T-helper 2 cell treated with Interferon-gamma antibody and Interleukin-4, amounts not matched to agents 100 ng/mL and 5 ng/mL, for 36 hours (primary cell): ENCODE measurements at regions not wholly inside any gene's neighbourhood (a gene's known extent, or its start where the extent isn't known, plus 50 kb on each side); places are given as distances from the start of the nearest gene placed in this dataset.

Source experiments
- intact Hi-C: fragments of 100-400 bp; cut with micrococcal nuclease; formaldehyde crosslinking; loops from one replicate; pipeline ENCODE4 v1.15.1; 2023

DNA sequence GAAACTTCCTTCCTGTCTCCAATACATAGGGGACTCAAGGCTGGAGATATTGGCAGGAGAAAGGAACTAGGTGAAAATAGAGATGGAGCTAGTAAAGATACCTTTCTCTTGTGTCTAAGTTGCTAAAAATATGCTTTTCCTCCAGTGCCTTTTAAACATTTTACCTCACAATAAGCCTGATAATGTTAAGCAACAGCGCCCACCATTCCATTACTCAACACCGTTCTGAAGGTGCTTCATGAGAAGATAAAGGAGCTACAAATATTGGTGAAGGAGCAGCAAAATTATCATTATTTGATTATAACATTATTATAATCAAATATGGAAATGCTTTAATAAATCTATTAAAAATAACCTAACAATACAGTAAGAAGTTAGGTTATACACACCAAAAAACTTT lies 83.6 kb upstream of the BARX2 start:
- intact Hi-C loops = no loop called here

DNA sequence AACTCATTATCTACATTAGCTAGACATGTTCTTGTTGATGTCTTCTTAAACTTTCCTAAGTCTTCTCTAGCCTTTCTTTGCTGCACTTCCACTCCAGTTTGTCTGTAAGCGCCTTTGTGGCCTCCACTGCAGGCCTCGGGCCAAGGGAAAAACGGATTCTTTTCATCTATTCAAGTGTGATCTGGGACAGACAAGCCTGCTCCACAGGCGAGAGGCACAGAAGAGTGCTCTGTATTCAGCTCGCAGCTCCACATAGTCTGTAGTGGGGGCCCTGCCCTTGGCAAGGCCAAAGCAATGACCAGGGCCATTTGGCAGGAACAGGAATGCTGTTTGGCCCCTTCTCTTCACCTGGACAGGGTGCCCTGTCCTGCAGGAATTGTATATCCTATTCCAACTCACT lies 84.1 kb upstream of the BARX2 start:
- intact Hi-C loops = no loop called here

DNA sequence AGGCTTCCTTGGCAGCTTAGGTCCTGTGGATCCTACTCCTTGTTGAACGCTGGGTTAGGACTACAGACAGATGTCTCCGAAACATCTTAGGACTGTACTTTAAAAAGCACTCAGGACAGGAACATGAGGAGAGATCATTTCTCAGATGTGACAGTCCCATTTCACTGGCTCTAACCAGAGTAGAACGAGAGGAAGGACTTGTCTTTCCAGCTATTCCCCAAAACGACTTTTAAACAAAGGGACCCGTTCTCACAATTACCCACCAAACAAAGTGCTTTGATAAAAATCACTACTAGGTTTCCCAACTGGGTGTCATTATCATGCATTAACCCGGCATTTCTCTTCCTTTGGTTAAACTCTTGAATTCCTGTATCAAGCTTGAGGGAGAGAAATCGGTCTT lies 84.7 kb upstream of the BARX2 start:
- intact Hi-C loops = no loop called here

DNA sequence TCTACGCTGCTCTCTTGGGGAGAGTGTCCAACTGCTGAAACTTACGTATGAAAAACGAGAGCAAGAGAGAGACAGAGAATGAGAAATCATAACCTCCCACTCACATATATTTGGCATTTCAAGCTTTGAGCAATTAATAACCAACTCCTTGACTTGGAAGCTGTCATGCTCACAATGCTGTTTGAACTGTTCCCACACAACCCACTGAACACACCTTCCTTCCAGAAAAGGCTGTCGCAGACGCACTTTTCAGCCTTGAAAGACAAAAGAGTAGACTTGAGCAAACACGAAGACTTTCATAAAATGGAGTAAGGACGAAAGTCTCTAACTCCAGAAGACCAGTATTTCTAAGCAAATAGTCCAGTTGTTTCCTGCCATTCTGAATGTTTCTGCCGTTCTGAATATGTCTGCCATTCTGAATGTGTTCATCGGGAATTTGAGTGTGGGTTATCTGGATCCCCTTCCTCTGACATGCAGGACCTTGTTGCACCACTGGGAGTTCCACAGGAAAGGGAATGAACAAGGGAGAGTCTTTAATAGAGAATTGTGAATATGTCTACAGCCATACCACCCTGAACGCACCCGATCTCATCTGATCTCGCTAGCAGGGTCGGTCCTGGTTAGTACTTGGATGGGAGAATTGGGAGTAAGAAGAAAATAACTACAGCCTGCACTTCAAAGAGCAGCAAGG lies 86.2 kb upstream of the BARX2 start:
- intact Hi-C loops = no loop called here

DNA sequence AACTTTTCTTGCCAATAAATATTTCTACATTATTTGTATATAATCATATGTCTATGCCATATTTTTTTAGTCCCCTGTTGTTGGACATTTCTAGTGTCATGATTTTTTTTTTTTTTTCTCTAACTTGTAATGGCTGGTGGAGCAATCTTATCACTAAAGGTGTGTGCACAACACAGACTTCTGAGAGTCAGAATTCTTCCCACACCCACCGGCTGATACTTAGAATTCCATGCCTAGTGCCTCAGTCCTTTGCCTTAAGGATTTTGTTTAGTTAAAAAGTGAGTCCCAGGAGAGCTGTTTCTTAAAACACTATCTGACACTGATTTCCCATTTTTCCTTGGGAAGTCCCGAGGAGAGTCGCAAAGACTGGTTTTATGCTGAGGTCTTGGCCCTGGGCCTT lies 87.7 kb upstream of the BARX2 start:
- intact Hi-C loops = no loop called here

DNA sequence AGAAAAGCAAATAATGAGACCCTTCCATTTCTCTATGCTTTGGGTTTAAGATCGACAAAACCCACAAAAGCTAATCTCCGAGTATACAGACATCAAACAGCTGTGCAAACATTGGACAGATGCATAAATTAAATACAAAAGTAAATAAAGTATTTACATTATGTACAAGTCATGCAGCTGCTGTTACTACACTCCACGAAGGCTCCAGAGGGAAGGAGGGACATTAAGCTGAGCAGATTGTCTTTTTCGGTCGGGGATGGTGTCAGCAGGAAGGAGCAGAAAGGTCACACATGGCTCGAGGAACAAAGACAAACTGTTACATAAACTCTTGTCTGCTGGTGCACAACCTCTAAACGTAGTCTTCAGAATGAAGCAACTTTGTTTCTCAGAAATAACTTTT lies 88.8 kb upstream of the BARX2 start:
- intact Hi-C loops = no loop called here

DNA sequence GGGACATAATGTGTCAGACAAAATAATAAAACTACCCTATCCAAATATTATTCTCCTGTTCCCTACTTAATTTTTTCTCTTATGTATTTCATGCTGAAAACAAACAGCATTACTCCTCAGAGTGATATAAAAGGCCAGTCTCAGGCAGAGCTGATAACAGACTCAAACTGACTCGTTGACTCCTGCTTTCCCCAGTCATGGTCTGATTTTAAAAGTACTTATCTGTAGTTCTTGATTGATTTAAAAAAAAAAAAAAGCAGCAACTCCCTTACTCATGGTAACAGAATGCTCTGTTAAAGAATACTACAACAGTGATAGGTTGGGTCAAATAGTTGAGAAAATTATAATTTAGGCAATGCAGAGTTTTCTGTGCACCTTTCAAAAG lies 90.3 kb upstream of the BARX2 start:
- intact Hi-C loops = no loop called here

DNA sequence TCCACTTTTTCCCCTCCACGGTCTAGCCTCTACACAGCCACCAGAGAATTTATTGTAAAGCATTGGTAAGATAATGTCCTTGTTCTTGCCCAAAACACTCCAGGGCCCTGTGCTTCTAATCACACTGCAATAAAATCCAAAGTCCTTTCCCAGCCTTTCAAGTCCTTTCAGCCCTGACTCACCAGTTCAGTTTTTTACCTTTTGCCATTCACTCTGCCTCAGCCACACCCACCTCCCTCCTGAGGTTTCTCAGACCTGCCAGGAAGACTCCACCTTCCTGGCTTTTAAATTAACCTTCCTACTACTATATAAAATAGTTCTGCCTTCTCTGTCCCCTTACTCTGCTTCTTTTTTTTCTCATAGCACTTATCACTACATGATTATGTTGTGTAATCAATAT lies 91.0 kb upstream of the ARHGAP32 start:
- intact Hi-C loops = loop anchor here (5.0 kb wide), 1 partner anchor 1034 kb away; no protein-coding TSS in a partner anchor

DNA sequence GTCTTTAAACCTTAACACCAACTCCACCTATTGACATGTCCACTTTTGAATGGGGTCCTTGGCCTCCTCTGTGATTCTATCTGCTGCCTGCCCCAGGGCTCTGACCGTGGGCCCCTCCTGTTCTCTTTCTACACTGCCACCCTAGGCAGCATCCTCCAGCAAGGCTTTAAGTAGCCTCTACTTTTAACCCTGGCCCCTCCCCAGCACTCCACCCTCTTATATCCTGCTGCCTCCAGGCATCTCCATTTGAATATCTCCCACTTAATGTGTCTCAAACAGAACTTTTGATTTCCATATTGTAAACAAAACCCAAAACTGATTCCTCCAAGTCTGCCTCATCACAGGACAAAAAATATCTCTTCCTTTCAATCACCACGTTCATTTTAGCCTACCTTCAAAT lies 90.5 kb upstream of the ARHGAP32 start:
- intact Hi-C loops = loop anchor here (5.0 kb wide), 1 partner anchor 1035 kb away; no protein-coding TSS in a partner anchor

DNA sequence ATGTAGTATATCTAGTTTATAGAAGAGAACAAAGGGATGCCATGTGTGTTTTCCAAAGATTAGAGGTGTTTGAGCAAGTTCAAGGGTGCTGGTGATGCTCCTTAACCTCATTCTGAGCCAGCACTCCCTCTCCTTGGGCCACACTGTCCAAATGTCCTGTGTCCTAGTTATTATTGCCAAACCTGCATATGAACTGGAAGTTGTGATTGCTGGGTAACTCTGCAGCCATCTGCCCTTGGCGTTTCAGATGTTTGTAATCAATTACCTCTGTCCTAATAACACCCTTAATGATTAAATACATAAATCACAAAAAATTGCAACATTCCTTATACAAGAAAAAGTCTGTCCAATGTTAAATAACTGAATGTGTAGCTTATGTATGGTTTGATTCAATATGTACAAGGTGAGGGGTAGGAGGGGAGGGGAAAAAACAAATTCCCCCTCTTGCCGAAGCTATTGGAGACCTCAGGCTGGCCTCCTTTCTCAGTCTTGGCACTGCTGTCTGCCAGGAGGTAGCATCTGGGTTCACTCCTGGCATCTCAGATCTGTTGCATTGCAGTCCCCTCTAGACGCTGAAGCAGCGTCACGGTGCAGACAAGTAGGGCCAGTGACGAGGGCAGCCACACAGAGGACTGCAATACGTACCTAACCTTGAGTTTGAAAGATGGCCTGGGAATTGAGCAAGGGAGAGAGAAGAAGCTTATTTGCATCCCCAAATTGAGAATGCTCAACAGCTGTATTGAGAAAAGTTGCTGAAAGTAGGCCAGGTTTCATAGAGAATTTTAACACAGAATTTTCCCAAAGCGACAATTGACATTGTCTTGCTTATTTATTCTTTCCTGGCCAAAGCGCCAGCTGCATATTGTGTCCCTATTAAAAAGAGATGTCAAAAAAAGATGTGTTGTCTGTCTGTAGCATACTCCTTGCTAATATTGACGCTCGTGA lies 89.6 kb upstream of the ARHGAP32 start:
- intact Hi-C loops = loop anchor here (5.0 kb wide), 1 partner anchor 1036 kb away; no protein-coding TSS in a partner anchor

DNA sequence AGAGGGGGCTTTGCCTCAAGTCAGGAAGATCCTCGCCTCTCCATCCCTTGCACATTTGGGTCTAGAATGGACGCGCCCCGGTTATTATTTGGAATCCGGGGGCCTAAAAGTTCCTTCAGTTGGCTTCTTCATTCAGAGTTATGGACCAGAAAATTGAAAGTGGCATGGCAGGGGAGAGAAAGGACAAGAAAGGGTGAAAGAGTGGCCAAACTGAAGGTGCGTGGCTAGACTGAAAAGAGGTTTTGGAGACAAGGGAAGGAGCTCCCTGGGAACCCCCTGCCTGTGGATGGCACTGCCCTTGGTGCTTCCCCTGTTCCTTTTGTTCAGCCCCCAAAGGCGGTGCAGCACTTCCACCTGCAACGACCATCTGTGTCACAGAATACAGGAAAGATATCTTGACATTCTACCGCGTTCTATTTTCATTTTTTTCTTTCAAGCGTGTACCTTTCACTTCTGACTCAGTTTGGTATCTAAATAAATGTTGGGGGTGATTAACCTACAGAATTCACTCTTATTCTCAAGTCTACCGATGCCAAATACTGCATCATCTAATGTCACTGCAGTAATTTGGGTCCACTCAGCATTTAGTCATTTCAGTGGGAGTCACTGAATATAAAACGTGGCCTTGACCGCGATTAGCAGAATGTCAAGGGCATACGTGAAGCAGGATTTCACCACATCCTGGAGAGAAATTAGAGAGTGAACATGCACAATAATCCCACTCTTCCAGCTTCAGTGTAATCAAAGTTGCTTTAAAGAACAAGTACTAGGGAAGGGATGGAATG lies 88.1 kb upstream of the ARHGAP32 start:
- intact Hi-C loops = loop anchor here (5.0 kb wide), 1 partner anchor 1037 kb away; no protein-coding TSS in a partner anchor

DNA sequence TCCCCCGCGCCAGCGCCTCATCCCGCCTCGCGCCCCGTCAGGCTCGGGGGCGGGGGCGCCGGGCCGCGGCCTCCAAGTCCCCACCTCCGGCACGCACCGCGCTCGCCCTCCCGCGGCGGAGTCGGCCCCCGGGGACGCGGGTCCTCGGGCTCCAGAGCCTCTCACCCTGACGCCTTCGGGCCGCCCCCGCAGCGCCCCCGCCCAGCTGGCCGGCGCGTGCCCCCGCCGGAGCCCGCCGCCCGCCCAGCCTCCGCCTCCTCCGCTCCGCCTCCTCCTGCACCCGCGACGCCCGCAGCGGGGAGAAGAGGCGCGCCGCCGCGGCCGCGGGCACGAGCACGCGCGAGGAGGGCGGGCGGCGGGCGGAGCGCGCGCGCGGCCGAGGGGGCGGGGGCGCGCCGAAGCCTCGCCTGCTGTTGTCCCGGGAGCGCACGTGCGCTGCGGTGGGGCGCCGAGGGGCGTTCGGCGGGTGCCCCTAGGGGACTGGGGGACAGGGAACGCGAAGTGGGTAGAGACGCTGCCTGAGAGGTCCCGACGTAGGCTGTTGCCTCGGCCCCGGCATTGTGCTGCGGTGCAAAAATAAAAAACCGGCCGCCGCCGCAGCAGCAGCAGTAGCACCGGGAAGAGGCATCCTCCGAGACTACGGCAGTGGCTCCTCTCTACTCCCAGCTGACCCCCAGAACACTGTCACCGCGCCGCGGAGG lies 87.4 kb upstream of the ARHGAP32 start:
- intact Hi-C loops = loop anchor here (5.0 to 10.0 kb wide), 4 partner anchors 312 to 1038 kb away; partner anchors contain the start of gene NFRKB

DNA sequence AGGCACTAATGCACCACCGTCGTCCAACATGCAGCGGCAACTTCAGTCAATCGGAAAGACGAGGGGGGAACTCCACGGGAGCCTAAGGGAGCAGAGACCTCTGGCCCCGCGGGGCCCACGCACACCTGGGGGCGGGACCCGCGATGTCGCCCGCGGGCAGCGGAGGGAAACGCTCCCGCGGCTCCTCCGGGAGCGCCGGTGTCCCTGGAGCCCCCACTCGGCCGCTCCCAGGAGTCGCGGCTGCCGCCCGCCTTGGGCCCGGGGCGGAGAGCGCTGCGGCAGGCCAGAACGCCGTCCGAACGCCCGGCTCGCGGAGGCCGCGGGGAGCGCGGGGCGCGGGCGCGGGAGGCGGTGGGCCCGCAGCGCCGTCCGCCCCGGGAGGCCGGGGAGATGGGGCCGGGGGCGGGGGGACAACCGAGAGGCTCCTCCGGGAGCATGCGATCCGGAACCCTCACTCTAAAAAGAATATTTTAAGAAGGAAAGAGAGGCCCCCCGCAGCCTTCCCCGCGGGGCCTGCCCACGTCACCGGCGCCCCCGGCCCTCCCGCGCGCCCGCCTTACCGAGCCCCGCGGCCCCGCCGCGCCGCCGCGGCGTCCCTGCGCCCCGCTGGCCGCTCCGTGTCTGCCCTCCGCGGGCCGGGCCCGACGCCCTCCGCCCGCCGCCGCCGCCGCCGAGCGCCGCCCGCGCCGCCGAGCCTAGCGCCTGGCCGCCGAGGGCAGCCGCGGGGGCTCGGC lies 86.6 kb upstream of the ARHGAP32 start:
- intact Hi-C loops = loop anchor here (5.0 to 10.0 kb wide), 3 partner anchors 311 to 616 kb away; partner anchors contain the start of gene NFRKB

DNA sequence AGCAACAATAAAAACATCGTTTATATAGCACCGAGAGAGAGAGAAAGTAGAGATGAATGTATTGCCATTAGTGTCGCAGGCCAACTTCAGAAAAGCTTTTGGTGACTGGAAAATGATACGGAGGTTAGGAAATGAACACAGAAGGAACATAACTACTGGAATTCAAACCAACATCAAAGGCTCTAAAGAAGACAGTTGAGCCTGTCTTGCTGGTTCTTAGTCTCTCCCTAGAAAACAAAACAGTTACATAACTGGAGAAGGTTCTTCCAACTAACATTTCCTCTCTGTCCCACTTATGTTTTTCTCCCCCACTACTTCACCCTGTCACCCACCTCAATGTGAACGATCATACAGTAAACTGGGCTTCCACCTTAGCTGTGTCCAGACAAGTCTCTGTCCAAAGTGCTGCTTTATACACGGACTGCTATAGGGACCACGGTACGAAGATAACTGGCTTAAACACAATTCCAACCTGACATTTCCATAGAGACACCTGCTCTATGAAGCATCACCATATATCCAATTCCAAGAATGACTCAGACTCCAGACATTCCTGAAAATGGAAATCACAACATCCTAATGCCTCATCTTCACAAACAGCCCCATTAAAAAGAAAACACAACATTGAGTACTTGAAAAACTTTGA lies 85.2 kb upstream of the ARHGAP32 start:
- intact Hi-C loops = loop anchor here (5.0 to 10.0 kb wide), 3 partner anchors 310 to 617 kb away; partner anchors contain the start of gene NFRKB

DNA sequence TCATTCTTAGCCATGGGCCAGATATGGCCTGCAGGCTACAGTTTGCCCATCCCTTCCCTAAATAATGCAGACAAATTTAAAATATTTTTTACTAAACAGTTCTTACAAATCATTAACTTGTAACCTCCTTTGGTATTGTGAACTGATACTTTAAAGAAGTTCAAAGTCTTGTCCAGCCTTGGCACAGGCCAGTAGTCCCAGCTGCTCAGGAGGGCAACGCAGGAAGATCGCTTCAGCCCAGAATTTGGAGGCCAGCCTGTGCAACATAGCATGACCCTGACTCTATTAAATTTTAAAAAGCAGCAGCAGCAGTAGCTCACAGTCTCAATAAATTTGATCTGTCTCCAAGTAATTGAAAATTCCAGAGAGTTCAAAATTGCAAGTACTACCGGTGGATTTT lies 83.7 kb upstream of the ARHGAP32 start:
- intact Hi-C loops = loop anchor here (5.0 to 10.0 kb wide), 3 partner anchors 309 to 619 kb away; partner anchors contain the start of gene NFRKB

DNA sequence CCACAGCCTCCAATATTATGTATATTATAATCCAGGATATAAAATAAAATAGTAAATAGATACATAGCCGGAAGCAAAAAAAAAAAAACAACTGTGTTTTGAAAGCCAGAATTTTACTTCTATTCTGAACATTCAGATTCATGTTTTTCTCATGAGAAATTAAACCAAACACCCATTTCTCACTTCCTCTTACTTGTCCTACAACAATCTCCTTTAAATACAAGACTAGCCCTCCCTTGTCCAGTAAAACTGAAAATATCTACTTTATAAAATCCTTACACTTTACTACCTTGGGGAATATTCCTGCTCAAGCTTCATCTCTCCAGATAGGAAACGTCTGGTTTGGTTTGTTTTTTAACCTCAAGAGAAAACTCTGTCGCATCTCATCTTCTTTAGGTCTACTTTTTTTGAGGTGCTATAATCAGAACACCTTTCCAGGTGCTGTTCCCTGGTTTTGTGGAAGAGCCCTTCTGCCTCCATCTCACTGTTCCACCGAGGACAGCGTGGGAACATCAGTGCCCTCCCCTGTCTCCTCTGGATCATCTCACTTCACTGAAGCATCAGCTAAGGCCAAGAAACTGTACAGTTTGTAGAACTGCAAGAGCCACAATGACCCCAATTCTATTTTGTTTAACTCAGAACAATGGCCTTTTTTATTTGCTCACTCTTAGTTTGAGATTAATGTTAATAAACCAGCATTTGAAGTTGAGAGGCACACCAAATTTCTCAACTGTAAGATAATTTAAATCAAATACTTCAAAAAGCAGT lies 82.0 kb upstream of the ARHGAP32 start:
- intact Hi-C loops = loop anchor here (10.0 kb wide), 2 partner anchors 389 to 621 kb away; partner anchors contain the start of gene NFRKB

DNA sequence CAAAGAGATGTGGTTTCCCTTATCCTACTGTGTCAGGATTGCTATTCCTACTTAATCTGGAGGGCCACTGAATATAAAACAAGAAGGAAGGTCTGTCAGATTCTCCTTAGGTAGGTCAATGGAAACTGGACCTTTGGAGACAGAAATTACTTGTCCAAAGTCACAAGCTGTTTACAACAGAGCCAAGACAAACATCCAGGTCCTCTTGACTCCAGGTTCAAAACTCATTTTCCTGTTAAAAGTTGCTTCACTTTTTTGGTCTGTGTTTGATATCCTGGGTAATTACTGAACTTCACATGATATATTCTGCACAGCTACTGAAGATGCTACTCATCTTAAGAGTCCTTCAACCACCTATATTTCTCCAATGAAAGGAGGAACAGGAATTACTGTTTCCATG lies 81.2 kb upstream of the ARHGAP32 start:
- intact Hi-C loops = loop anchor here (10.0 kb wide), 2 partner anchors 389 to 621 kb away; partner anchors contain the start of gene NFRKB

DNA sequence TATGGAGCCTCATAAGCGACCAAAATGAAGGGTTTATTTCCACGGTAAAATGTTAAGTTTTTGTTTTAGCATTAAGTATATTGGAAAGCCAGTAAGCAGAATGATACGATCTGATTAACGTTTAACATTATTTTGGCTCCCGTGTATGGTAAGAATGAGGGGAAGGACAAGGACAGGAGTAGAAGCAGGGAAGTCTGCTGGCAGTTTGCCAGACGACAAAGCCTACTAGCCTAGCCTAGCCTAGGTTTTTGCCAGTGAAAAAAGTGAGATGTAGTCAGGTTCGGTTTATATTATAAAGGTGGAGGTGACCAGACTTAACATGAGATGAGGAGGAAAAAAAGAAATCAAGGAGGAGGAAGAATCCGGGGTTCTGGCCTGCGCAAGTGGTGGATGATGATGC lies 78.9 kb upstream of the ARHGAP32 start:
- intact Hi-C loops = loop anchor here (10.0 kb wide), 2 partner anchors 386 to 624 kb away; partner anchors contain the start of gene NFRKB
